Tibial nerve (tissue), 4 donors: ENCODE measurements at regions not wholly inside any gene's neighbourhood (a gene's known extent, or its start where the extent isn't known, plus 50 kb on each side); places are given as distances from the start of the nearest gene placed in this dataset.

Experiments
- CTCF ChIP-seq, 5 experiments: fragments of 200-600 bp in 3 of 5; fragments of 450-650 bp in 2 of 5; sonication (generic) in 3 of 5; IDR thresholded peaks; one replicate each; pipeline ENCODE4 v1.5.1; 2016 to 2019; ENCODE audit warnings: antibody characterized with exemption in 5 of 5, mild to moderate bottlenecking in 3 of 5, moderate library complexity in 2 of 5
- EP300 ChIP-seq, 2 donors: sonication (generic); formaldehyde crosslinking; IDR thresholded peaks; one replicate each; pipeline ENCODE4 v1.6.1; 2017; ENCODE audit warnings: antibody characterized with exemption in 2 of 2, mild to moderate bottlenecking in 1 of 2
- POLR2A ChIP-seq, 2 donors: fragments of 450-650 bp; IDR thresholded peaks; one replicate each; pipeline ENCODE4 v1.6.1; 2017; ENCODE audit warnings: antibody characterized with exemption in 2 of 2, mild to moderate bottlenecking in 2 of 2, moderate library complexity in 2 of 2

DNA sequence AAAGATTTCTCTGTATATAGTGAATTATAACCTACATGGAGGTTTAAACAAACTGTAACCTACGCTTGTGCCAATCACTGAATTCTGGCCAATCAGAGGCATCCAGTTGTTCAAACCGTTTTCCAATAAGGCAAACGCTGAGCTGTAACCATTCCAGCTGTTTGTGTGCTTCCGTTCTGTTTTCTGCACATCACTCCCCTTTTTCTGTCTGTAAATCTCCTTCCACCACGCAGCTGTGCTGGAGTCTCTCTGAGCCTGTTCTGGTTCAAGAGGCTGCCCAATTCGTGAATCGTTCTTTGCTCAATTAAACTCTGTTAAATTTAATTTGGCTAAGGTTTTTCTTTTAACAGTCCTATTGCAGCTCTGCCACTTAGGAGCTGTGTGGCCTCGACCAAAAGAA lies 552.5 kb downstream of the FGF9 start:
- TF ChIP-seq CTCF (IDR thresholded peaks at IDR 0.05): no peak
- TF ChIP-seq POLR2A (IDR thresholded peaks at IDR 0.05): no peak
- TF ChIP-seq EP300 (IDR thresholded peaks at IDR 0.05): no peak
